ENCODE measurements at regions not wholly inside any gene's neighbourhood (a gene's known extent, or its start where the extent isn't known, plus 50 kb on each side); places are given as distances from the start of the nearest gene placed in this dataset.

DNA sequence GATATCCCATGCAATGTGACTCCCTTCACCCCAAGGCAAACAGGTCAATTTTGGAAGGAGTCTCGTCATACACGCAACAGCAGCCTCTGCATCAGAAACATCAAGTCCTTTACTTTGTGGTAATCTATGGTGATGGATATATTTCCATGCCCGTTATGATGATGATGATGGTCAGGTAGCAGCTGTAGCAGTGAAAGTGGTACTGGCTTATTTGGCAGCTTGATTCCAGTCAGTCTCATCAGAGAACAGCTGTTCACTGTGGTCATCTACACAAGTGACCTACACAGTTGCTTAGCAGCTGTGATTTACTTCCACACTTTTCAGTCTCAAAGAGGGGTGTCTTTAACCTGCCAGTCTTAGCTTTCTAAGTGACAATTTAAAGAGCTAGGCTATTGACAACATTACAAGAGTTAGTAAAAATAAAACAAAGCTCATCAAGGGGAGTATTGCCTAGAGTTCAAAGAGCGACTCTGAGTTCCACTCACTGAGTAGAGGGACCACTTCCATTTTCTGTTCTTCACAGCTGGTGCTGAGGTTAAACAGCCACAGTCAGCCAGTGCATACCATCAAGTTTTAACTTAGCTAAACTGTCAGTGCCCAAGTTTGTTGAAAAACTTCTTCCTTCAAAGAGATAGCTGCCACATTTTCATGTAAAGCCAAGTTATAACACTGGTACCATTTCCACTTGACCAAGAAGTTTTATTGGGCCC lies 587.4 kb upstream of the KCNMB2 start:
- no peaks in the 10 kb centered on the region for H3K79me2 ChIP-seq (ENCODE audit: low read length)
- TF ChIP-seq EZH2phosphoT487 (IDR thresholded peaks at IDR 0.05; ENCODE audit: low read length) (no peak), EZH2 (optimal IDR thresholded peaks at IDR 0.05; ENCODE audit: low read depth, low read length) (no peak), CTCF (IDR thresholded peaks at IDR 0.05; ENCODE audit: low read length) (no peak)
- no peaks in the 10 kb centered on the region for H3K27me3 ChIP-seq (replicated peaks; ENCODE audit: insufficient read depth, low read length)
- DNase-seq = peak; percentile 25
- no peaks in the 10 kb centered on the region for H4K20me1 ChIP-seq (ENCODE audit: insufficient read depth, low read length)
- no peaks in the 10 kb centered on the region for H3K9me2 ChIP-seq (replicated peaks; ENCODE audit: insufficient read depth, low read length)
- no peak overlapping the region for H3K4me3 ChIP-seq (ENCODE audit: low read length)
- no peaks in the 10 kb centered on the region for H3F3A ChIP-seq (ENCODE audit: insufficient read depth, low read length)
- no peak overlapping the region for H3K9ac ChIP-seq (ENCODE audit: low read length)
- no peak overlapping the region for H3K4me2 ChIP-seq (ENCODE audit: low read depth, low read length)
- H3K4me1 ChIP-seq (ENCODE audit: low read length) = no peaks in the 10 kb centered on the region
- H2AFZ ChIP-seq (ENCODE audit: low read length) = no peak overlapping the region
- H3K27ac ChIP-seq (ENCODE audit: low read length) = no peak overlapping the region
- H3K36me3 ChIP-seq (replicated peaks; ENCODE audit: insufficient read depth, low read length) = no peaks in the 10 kb centered on the region
- no peaks in the 10 kb centered on the region for H3K9me3 ChIP-seq (replicated peaks; ENCODE audit: insufficient read depth, low read length)

- DNase-seq = no peak
- Histone ChIP-seq H3K27me3 (replicated peaks; ENCODE audit: insufficient read depth, low read length) (no peaks in the 10 kb centered on the region), H3K9ac (ENCODE audit: low read length) (no peak overlapping the region)
These were observed 577.0 kb upstream of the KCNMB2 start for GRCh38 chr3:177959188-177959587.

GRCh38 chr3:177960014-177960413 lies 576.2 kb upstream of the KCNMB2 start:
- no peak overlapping the region for H3K9ac ChIP-seq (ENCODE audit: low read length)
- H3F3A ChIP-seq (ENCODE audit: insufficient read depth, low read length) = no peaks in the 10 kb centered on the region
- no peak for DNase-seq
- H3K9me3 ChIP-seq (replicated peaks; ENCODE audit: insufficient read depth, low read length) = no peaks in the 10 kb centered on the region
- no peaks in the 10 kb centered on the region for H3K36me3 ChIP-seq (replicated peaks; ENCODE audit: insufficient read depth, low read length)
- no peaks in the 10 kb centered on the region for H3K79me2 ChIP-seq (ENCODE audit: low read length)
- no peaks in the 10 kb centered on the region for H3K4me1 ChIP-seq (ENCODE audit: low read length)
- no peak for TF ChIP-seq EZH2 (optimal IDR thresholded peaks at IDR 0.05; ENCODE audit: low read depth, low read length)
- no peak for TF ChIP-seq EZH2phosphoT487 (IDR thresholded peaks at IDR 0.05; ENCODE audit: low read length)
- no peak for TF ChIP-seq CTCF (IDR thresholded peaks at IDR 0.05; ENCODE audit: low read length)
- no peak overlapping the region for H3K4me3 ChIP-seq (ENCODE audit: low read length)
- H3K4me2 ChIP-seq (ENCODE audit: low read depth, low read length) = no peak overlapping the region
- H4K20me1 ChIP-seq (ENCODE audit: insufficient read depth, low read length) = no peaks in the 10 kb centered on the region
- no peaks in the 10 kb centered on the region for H3K9me2 ChIP-seq (replicated peaks; ENCODE audit: insufficient read depth, low read length)
- H3K27ac ChIP-seq (ENCODE audit: low read length) = no peak overlapping the region
- H3K27me3 ChIP-seq (replicated peaks; ENCODE audit: insufficient read depth, low read length) = no peaks in the 10 kb centered on the region
- H2AFZ ChIP-seq (ENCODE audit: low read length) = no peak overlapping the region

More at GRCh38 chr3:177959188-177959587, 577.0 kb upstream of the KCNMB2 start:
- H4K20me1 ChIP-seq (ENCODE audit: insufficient read depth, low read length) = no peaks in the 10 kb centered on the region
- H3K9me2 ChIP-seq (replicated peaks; ENCODE audit: insufficient read depth, low read length) = no peaks in the 10 kb centered on the region
- H3K36me3 ChIP-seq (replicated peaks; ENCODE audit: insufficient read depth, low read length) = no peaks in the 10 kb centered on the region
- TF ChIP-seq CTCF (IDR thresholded peaks at IDR 0.05; ENCODE audit: low read length) (no peak), EZH2phosphoT487 (IDR thresholded peaks at IDR 0.05; ENCODE audit: low read length) (no peak), EZH2 (optimal IDR thresholded peaks at IDR 0.05; ENCODE audit: low read depth, low read length) (no peak)
- H2AFZ ChIP-seq (ENCODE audit: low read length) = no peak overlapping the region
- H3K27ac ChIP-seq (ENCODE audit: low read length) = no peak overlapping the region
- no peaks in the 10 kb centered on the region for H3K79me2 ChIP-seq (ENCODE audit: low read length)
- no peaks in the 10 kb centered on the region for H3K9me3 ChIP-seq (replicated peaks; ENCODE audit: insufficient read depth, low read length)
- H3K4me2 ChIP-seq (ENCODE audit: low read depth, low read length) = no peak overlapping the region
- H3F3A ChIP-seq (ENCODE audit: insufficient read depth, low read length) = no peaks in the 10 kb centered on the region
- H3K4me3 ChIP-seq (ENCODE audit: low read length) = no peak overlapping the region
- H3K4me1 ChIP-seq (ENCODE audit: low read length) = no peaks in the 10 kb centered on the region

All from MM.1S (cell line).